ENCODE measurements at regions not wholly inside any gene's neighbourhood (a gene's known extent, or its start where the extent isn't known, plus 50 kb on each side); places are given as distances from the start of the nearest gene placed in this dataset.

DNA sequence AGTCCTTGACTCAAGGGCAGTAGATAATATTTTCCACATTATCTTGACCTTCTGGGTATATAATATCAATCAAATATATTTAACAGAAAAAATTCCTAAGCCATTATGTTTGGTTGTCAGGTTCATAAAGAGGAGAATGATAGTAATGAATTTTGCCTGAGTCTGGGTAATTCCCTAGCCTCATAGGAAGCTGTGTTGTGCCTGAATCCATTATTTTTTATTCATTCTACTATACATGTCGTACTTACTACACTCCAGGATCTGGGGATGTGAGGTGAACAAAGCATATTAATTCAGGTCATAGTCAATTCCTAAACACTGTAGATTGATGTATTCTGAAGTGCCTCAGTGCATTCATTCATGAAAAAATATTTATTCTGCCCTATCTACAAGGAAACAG, 204.2 kb downstream of the PTGER3 start:
- H3K9me3 Mint-ChIP-seq (ENCODE audit: unreplicated experiment) = peaks cover 4% of the 10 kb centered on the region
- no peak overlapping the region for H3K4me3 Mint-ChIP-seq (ENCODE audit: unreplicated experiment)
- DNase-seq = no peak
- TF ChIP-seq, protein P1, sequence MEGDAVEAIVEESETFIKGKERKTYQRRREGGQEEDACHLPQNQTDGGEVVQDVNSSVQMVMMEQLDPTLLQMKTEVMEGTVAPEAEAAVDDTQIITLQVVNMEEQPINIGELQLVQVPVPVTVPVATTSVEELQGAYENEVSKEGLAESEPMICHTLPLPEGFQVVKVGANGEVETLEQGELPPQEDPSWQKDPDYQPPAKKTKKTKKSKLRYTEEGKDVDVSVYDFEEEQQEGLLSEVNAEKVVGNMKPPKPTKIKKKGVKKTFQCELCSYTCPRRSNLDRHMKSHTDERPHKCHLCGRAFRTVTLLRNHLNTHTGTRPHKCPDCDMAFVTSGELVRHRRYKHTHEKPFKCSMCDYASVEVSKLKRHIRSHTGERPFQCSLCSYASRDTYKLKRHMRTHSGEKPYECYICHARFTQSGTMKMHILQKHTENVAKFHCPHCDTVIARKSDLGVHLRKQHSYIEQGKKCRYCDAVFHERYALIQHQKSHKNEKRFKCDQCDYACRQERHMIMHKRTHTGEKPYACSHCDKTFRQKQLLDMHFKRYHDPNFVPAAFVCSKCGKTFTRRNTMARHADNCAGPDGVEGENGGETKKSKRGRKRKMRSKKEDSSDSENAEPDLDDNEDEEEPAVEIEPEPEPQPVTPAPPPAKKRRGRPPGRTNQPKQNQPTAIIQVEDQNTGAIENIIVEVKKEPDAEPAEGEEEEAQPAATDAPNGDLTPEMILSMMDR (IDR thresholded peaks at IDR 0.05; ENCODE audit: partially characterized antibody, unreplicated experiment) = no peak
- H3K4me1 Mint-ChIP-seq (ENCODE audit: low read depth, unreplicated experiment) = no peaks in the 10 kb centered on the region
- peaks cover 5% of the 10 kb centered on the region for H3K36me3 Mint-ChIP-seq (ENCODE audit: unreplicated experiment)
- no peak overlapping the region for H3K27ac Mint-ChIP-seq (ENCODE audit: unreplicated experiment)
- peaks cover 6% of the 10 kb centered on the region for H3K27me3 Mint-ChIP-seq (ENCODE audit: unreplicated experiment)

DNA sequence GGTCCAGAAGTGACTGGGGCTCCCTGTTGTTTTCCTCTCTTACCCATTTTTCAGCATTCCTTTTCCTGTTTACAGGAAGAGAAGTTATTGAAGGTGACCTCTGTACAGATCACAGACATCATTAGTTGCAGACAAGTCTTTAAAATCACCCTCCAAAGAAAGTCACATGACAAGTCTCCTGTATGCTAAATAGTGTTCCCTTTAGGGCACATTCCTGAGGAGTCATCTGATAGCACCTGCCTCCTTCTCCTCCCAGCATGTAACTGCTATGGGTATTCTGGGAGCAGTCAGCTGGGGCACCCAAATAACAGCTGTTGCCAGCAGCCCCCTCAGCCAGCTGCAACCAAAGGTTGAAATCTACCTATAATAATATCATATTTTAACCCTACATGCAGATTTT, 200.6 kb downstream of the PTGER3 start:
- peaks cover 4% of the 10 kb centered on the region for H3K9me3 Mint-ChIP-seq (ENCODE audit: unreplicated experiment)
- TF ChIP-seq, protein P1 (IDR thresholded peaks at IDR 0.05; ENCODE audit: partially characterized antibody, unreplicated experiment) = no peak
- no peak for DNase-seq
- H3K27ac Mint-ChIP-seq (ENCODE audit: unreplicated experiment) = no peak overlapping the region
- peaks cover 5% of the 10 kb centered on the region for H3K36me3 Mint-ChIP-seq (ENCODE audit: unreplicated experiment)
- H3K27me3 Mint-ChIP-seq (ENCODE audit: unreplicated experiment) = peaks cover 6% of the 10 kb centered on the region
- no peak overlapping the region for H3K4me3 Mint-ChIP-seq (ENCODE audit: unreplicated experiment)
- no peaks in the 10 kb centered on the region for H3K4me1 Mint-ChIP-seq (ENCODE audit: low read depth, unreplicated experiment)

DNA sequence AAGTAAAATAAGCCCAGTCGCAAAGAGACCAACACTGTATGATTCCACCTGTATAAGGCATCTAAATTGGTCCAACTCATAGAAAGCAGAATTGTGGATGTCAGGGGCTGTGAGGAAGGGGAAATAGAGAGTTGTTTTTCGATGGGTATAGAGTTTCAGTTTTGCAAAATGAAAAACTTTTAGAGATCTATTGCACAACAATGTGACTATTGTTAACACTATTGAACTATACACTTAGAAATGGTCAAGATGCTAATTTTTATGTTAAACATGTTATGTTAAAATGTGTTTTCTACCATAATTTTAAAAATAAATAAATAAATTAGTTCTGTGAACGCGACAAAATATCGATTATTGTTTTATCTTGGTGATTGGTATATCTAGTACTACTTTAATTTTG, 192.4 kb downstream of the PTGER3 start:
- H3K9me3 Mint-ChIP-seq (ENCODE audit: unreplicated experiment) = no peaks in the 10 kb centered on the region
- H3K4me3 Mint-ChIP-seq (ENCODE audit: unreplicated experiment) = no peak overlapping the region
- H3K36me3 Mint-ChIP-seq (ENCODE audit: unreplicated experiment) = no peaks in the 10 kb centered on the region
- TF ChIP-seq, protein P1 (IDR thresholded peaks at IDR 0.05; ENCODE audit: partially characterized antibody, unreplicated experiment) = no peak
- H3K27ac Mint-ChIP-seq (ENCODE audit: unreplicated experiment) = no peak overlapping the region
- H3K4me1 Mint-ChIP-seq (ENCODE audit: low read depth, unreplicated experiment) = no peaks in the 10 kb centered on the region
- no peak for DNase-seq
- no peaks in the 10 kb centered on the region for H3K27me3 Mint-ChIP-seq (ENCODE audit: unreplicated experiment)

DNA sequence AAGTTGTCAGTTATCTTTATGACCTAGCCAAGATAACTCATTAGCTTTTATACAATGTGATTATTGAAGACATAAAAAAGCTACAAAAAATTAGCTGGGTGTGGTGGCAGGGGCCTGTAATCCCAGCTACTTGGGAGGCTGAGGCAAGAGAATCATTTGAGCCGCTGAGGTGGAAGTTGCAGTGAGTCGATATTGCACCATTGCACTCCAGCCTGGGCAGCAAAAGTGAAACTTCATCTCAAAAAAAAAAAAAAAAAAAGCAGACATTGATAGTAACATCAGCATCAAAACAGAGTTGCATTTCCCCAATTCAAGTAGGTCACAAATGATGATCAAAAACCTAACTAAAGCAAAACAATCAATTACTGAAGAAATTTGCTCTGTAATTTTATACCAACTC, 191.4 kb downstream of the PTGER3 start:
- H3K27me3 Mint-ChIP-seq (ENCODE audit: unreplicated experiment) = no peaks in the 10 kb centered on the region
- H3K36me3 Mint-ChIP-seq (ENCODE audit: unreplicated experiment) = no peaks in the 10 kb centered on the region
- H3K4me1 Mint-ChIP-seq (ENCODE audit: low read depth, unreplicated experiment) = no peaks in the 10 kb centered on the region
- no peaks in the 10 kb centered on the region for H3K9me3 Mint-ChIP-seq (ENCODE audit: unreplicated experiment)
- no peak overlapping the region for H3K4me3 Mint-ChIP-seq (ENCODE audit: unreplicated experiment)
- no peak overlapping the region for H3K27ac Mint-ChIP-seq (ENCODE audit: unreplicated experiment)
- TF ChIP-seq, protein P1 (IDR thresholded peaks at IDR 0.05; ENCODE audit: partially characterized antibody, unreplicated experiment) = no peak
- no peak for DNase-seq

DNA sequence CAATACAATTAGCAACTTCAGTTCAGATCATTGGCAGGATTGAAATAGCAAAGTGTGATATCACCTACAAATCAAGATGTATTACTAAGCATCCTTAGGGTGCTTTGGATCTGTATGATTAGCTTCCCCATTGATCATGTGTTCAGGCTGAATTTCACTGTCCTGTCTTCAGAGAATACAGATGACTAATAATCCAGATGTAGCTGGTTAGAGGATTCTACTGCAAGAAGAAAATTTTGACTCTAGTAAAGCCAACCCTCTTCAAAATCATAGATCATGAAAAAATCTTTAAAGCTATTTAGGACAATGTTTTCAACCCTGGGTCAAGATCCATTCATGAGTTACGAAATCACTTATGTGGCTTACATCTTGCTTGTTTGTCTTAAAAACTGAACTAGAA, 184.4 kb downstream of the PTGER3 start:
- no peaks in the 10 kb centered on the region for H3K9me3 Mint-ChIP-seq (ENCODE audit: unreplicated experiment)
- TF ChIP-seq, protein P1 (IDR thresholded peaks at IDR 0.05; ENCODE audit: partially characterized antibody, unreplicated experiment) = no peak
- no peak for DNase-seq
- no peak overlapping the region for H3K4me3 Mint-ChIP-seq (ENCODE audit: unreplicated experiment)
- H3K27ac Mint-ChIP-seq (ENCODE audit: unreplicated experiment) = no peak overlapping the region
- no peaks in the 10 kb centered on the region for H3K36me3 Mint-ChIP-seq (ENCODE audit: unreplicated experiment)
- no peaks in the 10 kb centered on the region for H3K4me1 Mint-ChIP-seq (ENCODE audit: low read depth, unreplicated experiment)
- no peaks in the 10 kb centered on the region for H3K27me3 Mint-ChIP-seq (ENCODE audit: unreplicated experiment)
